Astrocyte (in vitro differentiated cells and primary cell): ENCODE measurements at regions not wholly inside any gene's neighbourhood (a gene's known extent, or its start where the extent isn't known, plus 50 kb on each side); places are given as distances from the start of the nearest gene placed in this dataset.

Experiments used
- CTCF ChIP-seq: IDR thresholded peaks from 2 replicates; pipeline ENCODE4 v1.5.1; 2011; ENCODE audit warnings: low read depth, mild to moderate bottlenecking, inconsistent platforms, low read length, moderate library complexity; ENCODE audit not compliant: insufficient read depth
- EZH2 ChIP-seq: IDR thresholded peaks from 2 replicates; pipeline ENCODE4 v1.6.1; 2012; ENCODE audit warnings: mild to moderate bottlenecking, low read length, inconsistent platforms; ENCODE audit not compliant: insufficient read depth

- TF ChIP-seq CTCF (no peak), EZH2 (no peak)
Observed at GRCh38 chr16:80390871-80391489, 149.8 kb upstream of the DYNLRB2 start.
